ENCODE measurements at regions not wholly inside any gene's neighbourhood (a gene's known extent, or its start where the extent isn't known, plus 50 kb on each side); places are given as distances from the start of the nearest gene placed in this dataset.
"Not testable (repeated sequence)": the region's sequence is repeated elsewhere in the genome, so short reads cannot be mapped to it uniquely, and the experiment has no call there.

DNA sequence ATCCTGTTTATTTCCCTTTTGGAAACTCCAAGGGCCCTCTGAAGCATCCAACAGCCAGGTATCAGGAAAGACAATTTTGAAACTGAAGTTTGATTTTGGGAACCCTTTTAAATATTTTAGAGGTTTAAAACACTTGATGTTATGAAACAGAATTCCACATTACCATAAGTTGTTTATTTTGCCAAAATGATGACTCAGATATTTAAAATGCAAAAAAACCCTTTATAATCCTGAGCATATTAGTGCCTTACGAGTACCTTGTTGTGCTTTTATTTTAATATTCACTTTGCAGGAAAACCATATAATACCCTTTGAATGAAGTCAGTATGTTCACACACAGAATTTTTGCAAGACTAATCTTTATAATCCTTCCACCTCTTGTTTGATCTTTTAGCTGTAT is 765.1 kb upstream of the CA10 start:
- TF ChIP-seq, protein P1, sequence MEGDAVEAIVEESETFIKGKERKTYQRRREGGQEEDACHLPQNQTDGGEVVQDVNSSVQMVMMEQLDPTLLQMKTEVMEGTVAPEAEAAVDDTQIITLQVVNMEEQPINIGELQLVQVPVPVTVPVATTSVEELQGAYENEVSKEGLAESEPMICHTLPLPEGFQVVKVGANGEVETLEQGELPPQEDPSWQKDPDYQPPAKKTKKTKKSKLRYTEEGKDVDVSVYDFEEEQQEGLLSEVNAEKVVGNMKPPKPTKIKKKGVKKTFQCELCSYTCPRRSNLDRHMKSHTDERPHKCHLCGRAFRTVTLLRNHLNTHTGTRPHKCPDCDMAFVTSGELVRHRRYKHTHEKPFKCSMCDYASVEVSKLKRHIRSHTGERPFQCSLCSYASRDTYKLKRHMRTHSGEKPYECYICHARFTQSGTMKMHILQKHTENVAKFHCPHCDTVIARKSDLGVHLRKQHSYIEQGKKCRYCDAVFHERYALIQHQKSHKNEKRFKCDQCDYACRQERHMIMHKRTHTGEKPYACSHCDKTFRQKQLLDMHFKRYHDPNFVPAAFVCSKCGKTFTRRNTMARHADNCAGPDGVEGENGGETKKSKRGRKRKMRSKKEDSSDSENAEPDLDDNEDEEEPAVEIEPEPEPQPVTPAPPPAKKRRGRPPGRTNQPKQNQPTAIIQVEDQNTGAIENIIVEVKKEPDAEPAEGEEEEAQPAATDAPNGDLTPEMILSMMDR (conservative IDR thresholded peaks at IDR 0.05; ENCODE audit: low read depth, low read length) = no peak
- H3K4me3 ChIP-seq (ENCODE audit: low read depth, low read length) = no peak overlapping the region
- no peak for DNase-seq (ENCODE audit: low read depth)

DNA sequence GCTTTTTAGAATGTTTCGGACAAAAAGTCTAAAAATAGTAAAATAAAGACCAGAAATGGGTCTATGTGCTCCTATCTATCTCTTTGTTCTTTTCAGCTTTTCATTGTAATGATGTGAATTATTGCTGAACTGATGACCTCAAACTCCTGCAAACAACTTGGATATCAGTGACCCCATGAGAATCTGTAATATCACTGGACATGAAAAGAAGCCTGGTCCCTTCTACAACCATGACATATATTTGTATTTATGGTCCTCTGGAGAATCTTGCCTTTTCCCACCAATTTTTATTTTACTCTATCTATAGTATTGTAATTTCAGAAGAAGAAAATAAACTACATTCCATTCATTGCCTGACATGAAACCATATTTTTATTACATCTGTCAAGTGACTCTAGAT is 740.7 kb upstream of the CA10 start:
- TF ChIP-seq, protein P1 (conservative IDR thresholded peaks at IDR 0.05; ENCODE audit: low read depth, low read length) = no peak
- DNase-seq (ENCODE audit: low read depth) = no peak

DNA sequence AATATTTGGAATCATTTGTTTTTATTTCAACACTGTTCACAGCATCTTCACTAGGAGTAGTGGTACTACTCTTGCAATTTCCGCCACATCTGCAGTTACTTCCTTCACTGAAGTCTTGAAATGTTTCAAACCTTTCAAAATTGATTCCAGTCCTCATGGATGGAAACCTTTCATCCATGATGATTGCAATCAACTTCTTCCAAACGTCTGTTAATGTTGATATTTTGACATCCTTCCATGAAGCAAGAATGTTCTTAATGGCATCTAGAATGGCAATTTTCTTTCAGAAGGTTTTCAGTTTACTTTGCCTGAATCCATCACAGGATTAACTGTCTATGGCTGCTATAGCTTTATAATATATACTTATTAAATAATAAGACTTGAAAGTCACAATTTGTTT is 736.8 kb upstream of the CA10 start:
- TF ChIP-seq, protein P1 (conservative IDR thresholded peaks at IDR 0.05; ENCODE audit: low read depth, low read length) = no peak
- no peak overlapping the region for H3K4me3 ChIP-seq (ENCODE audit: low read depth, low read length)
- DNase-seq (ENCODE audit: low read depth) = no peak

More for the DNA sequence above, 740.7 kb upstream of the CA10 start:
- H3K4me3 ChIP-seq (ENCODE audit: low read depth, low read length) = no peak overlapping the region

DNA sequence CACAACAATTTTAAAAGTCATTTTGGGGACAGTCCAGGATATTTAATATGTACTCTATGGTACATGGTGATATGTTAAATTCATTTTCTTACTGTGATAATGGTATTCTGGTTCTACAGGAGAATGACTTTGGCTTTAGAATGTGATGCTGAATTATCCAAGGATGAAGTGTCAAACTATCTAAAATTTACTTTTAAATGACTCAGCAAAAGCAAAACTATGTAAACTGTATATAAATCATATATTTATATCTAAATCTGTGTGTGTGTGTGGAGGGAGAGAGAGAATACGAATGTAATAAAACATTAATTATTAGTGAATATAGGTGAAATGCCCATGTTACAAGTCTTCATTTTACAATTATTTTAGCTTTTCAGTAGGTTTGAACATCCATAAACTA is 733.8 kb upstream of the CA10 start:
- no peak for DNase-seq (ENCODE audit: low read depth)

DNA sequence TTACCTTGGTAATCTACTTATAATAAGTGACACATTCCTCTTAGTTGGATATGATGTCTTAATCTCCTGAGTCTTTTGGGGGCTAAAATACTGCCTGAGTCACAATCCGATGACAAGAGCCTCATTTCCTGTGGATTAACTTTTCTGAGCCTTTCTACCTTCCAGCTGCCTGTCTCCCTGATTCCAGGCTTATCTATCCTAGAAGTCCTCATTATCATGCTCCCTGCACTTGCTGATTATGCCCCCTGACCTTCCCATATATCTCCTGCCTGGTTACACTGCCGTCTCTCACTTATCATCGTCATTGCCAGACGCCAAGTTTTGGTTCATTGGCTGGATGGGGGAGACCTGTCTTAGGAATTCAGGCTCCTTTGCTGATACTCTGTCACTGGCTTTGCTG is 727.4 kb upstream of the CA10 start:
- no peak for DNase-seq (ENCODE audit: low read depth)
- no peak overlapping the region for H3K4me3 ChIP-seq (ENCODE audit: low read depth, low read length)
- TF ChIP-seq, protein P1 (conservative IDR thresholded peaks at IDR 0.05; ENCODE audit: low read depth, low read length) = no peak

More for the DNA sequence above, 733.8 kb upstream of the CA10 start:
- TF ChIP-seq, protein P1 (conservative IDR thresholded peaks at IDR 0.05; ENCODE audit: low read depth, low read length) = no peak
- no peak overlapping the region for H3K4me3 ChIP-seq (ENCODE audit: low read depth, low read length)

DNA sequence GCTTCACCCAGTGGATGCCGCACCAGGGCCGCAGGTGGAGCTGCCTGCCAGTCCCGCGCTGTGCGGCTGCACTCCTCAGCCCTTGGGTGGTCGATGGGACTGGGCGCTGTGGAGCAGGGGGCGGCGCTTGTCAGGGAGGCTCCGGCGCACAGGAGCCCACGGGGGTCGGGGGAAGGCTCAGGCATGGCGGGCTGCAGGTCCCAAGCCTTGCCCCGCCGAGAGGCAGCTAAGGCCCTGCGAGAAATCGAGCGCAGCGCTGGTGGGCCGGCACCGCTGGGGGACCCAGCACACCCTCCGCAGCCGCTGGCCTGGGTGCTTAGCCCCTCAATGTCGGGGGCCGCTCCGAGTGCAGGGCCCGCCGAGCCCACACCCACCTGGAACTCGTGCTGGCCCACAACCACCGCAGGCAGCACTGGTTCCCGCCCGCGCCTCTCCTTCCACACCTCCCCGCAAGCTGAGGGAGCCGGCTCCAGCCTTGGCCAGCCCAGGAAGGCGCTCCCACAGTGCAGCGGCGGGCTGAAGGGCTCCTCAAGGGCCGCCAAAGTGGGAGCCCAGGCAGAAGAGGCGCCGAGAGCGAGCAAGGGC is 725.5 kb upstream of the CA10 start:
- DNase-seq (ENCODE audit: low read depth); H3K4me3 ChIP-seq (ENCODE audit: low read depth, low read length): not testable (repeated sequence)

DNA sequence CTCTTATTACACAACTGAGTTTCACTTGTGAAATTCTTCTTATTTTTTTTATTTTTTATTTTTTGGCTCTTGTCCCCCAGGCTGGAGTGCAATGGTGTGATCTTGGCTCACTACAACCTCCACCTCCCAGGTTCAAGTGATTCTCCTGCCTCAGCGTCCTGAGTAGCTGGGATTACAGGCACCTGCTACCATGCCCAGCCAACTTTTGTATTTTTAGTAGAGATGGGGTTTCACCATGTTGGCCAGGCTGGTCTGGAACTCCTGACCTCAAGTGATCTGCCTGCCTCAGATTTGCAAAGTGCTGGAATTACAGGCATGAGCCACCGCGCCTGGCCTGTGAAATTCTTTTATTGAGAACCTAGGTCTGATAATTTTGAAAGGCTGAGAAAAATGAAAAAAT is 688.3 kb upstream of the CA10 start:
- H3K4me3 ChIP-seq (ENCODE audit: low read depth, low read length); DNase-seq (ENCODE audit: low read depth): not testable (repeated sequence)

DNA sequence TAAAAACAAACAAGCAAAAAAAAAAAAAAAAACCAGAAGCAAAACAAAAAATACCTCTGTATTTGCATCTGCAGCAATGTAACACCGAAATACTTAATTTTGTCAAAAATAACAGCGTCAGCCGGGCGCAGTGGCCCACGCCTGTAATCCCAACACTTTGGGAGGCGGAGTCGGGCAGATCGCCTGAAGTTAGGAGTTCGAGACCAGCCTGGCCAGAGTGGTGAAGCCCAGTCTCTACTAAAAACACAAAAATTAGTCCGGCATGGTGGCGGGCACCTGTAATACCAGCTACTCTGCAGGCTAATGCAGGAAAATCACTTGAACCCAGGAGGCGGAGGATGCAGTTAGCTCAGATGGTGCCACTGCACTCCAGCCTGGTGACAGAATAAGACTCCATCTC is 683.5 kb upstream of the CA10 start:
- H3K4me3 ChIP-seq (ENCODE audit: low read depth, low read length) = no peak overlapping the region
- no peak for DNase-seq (ENCODE audit: low read depth)
- TF ChIP-seq, protein P1 (conservative IDR thresholded peaks at IDR 0.05; ENCODE audit: low read depth, low read length) = no peak

Data from epithelial cell of proximal tubule (primary cell).